ENCODE measurements at regions not wholly inside any gene's neighbourhood (a gene's known extent, or its start where the extent isn't known, plus 50 kb on each side); places are given as distances from the start of the nearest gene placed in this dataset.
A peak's percentile ranks its signal among the peaks of the same experiment; 100 is the strongest.

DNA sequence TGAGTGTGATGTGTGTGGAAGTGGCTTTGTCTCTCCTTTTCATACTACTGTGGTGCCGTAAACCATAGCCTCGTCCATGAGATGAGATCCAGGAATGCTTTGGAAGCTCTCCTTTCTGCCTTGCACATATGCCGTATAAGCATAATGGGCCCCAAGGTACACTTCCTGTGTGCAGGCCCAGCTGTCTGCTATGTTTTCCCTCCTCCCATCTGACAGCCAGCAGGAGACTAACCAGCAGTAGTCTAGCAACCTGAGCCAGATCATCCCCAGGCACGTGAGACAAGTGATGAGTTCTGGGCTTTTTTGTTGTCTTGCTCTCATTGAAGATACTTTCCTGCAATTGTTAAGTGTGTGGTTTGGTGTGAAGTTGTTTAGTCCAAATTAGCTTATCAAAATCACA is 555.5 kb upstream of the LRRTM4 start:
- no peak overlapping the region for H3K9ac ChIP-seq (ENCODE audit: low read length)
- no peak overlapping the region for H2AK5ac ChIP-seq (ENCODE audit: low read length)
- peaks cover 0 to 6% of the 10 kb centered on the region in 2 experiments for H3K4me1 ChIP-seq (ENCODE audit: control insufficient read depth in 1 of 2, insufficient read depth in 2 of 2, low read length in 2 of 2)
- no peak overlapping the region for H3K4ac ChIP-seq (ENCODE audit: low read depth, low read length)
- H4K12ac ChIP-seq (ENCODE audit: low read depth, low read length) = no peak overlapping the region
- no peaks in the 10 kb centered on the region for H3K79me2 ChIP-seq (ENCODE audit: control insufficient read depth, insufficient read depth, low read length, poor library complexity)
- no peaks in the 10 kb centered on the region for H3K9me3 ChIP-seq (ENCODE audit: insufficient read depth, low read depth, low read length)
- WGBS (ENCODE audit: extremely low coverage, insufficient coverage, insufficient read length) = no CpG with 5 or more reads among the region's 4 CpGs
- no peaks in the 10 kb centered on the region for H3K79me1 ChIP-seq (ENCODE audit: low read length)
- H3K4me2 ChIP-seq (ENCODE audit: low read length) = no peak overlapping the region
- no peak overlapping the region for H3K23ac ChIP-seq (ENCODE audit: low read length)
- no peak overlapping the region for H3K4me3 ChIP-seq (ENCODE audit: low read depth, low read length)
- no peak overlapping the region for H4K91ac ChIP-seq (ENCODE audit: low read depth, low read length)
- no peak overlapping the region for H3K14ac ChIP-seq (ENCODE audit: low read length)
- H4K8ac ChIP-seq (ENCODE audit: low read depth, low read length) = peak overlapping the region; percentile 25
- no peak overlapping the region for H2BK120ac ChIP-seq (ENCODE audit: insufficient read depth, low read length, poor library complexity)
- H3K36me3 ChIP-seq (ENCODE audit: control insufficient read depth in 1 of 2, insufficient read depth in 2 of 2, low read length in 2 of 2) = no peaks in the 10 kb centered on the region
- no peak overlapping the region for H3K27ac ChIP-seq (ENCODE audit: low read depth, low read length)
- no peak overlapping the region for H2BK5ac ChIP-seq (ENCODE audit: low read depth, low read length, poor library complexity)
- H2AFZ ChIP-seq (ENCODE audit: insufficient read depth, low read length, poor library complexity) = no peak overlapping the region
- H3K18ac ChIP-seq (ENCODE audit: low read length) = no peak overlapping the region
- DNase-seq = no peak
- no peaks in the 10 kb centered on the region for H3K27me3 ChIP-seq (ENCODE audit: insufficient read depth, low read length)
- no peak overlapping the region for H2BK12ac ChIP-seq (ENCODE audit: low read length)

- Histone ChIP-seq H3K36me3 (ENCODE audit: control insufficient read depth in 1 of 2, insufficient read depth in 2 of 2, low read length in 2 of 2) (no peaks in the 10 kb centered on the region), H3K14ac (ENCODE audit: low read length) (no peak overlapping the region), H3K18ac (ENCODE audit: low read length) (no peak overlapping the region), H4K91ac (ENCODE audit: low read depth, low read length) (no peak overlapping the region), H3K23ac (ENCODE audit: low read length) (no peak overlapping the region), H3K9ac (ENCODE audit: low read length) (no peak overlapping the region), H2BK120ac (ENCODE audit: insufficient read depth, low read length, poor library complexity) (no peak overlapping the region), H3K79me2 (ENCODE audit: control insufficient read depth, insufficient read depth, low read length, poor library complexity) (no peaks in the 10 kb centered on the region), H2AFZ (ENCODE audit: insufficient read depth, low read length, poor library complexity) (no peak overlapping the region), H3K4me3 (ENCODE audit: low read depth, low read length) (no peak overlapping the region), H2BK5ac (ENCODE audit: low read depth, low read length, poor library complexity) (no peak overlapping the region), H3K4me1 (ENCODE audit: control insufficient read depth in 1 of 2, insufficient read depth in 2 of 2, low read length in 2 of 2) (peaks cover 0 to 2% of the 10 kb centered on the region in 2 experiments), H4K8ac (ENCODE audit: low read depth, low read length) (no peak overlapping the region), H2AK5ac (ENCODE audit: low read length) (no peak overlapping the region), H3K27me3 (ENCODE audit: insufficient read depth, low read length) (no peaks in the 10 kb centered on the region), H3K9me3 (ENCODE audit: insufficient read depth, low read depth, low read length) (no peaks in the 10 kb centered on the region), H3K27ac (ENCODE audit: low read depth, low read length) (no peak overlapping the region), H3K4me2 (ENCODE audit: low read length) (no peak overlapping the region), H2BK12ac (ENCODE audit: low read length) (no peak overlapping the region), H3K79me1 (ENCODE audit: low read length) (no peaks in the 10 kb centered on the region), H3K4ac (ENCODE audit: low read depth, low read length) (no peak overlapping the region), H4K12ac (ENCODE audit: low read depth, low read length) (no peak overlapping the region)
- no CpG with 5 or more reads among the region's 2 CpGs for WGBS (ENCODE audit: extremely low coverage, insufficient coverage, insufficient read length)
- DNase-seq = no peak
Measured at GRCh38 chr2:78082555-78082954, 560.4 kb upstream of the LRRTM4 start.

DNA sequence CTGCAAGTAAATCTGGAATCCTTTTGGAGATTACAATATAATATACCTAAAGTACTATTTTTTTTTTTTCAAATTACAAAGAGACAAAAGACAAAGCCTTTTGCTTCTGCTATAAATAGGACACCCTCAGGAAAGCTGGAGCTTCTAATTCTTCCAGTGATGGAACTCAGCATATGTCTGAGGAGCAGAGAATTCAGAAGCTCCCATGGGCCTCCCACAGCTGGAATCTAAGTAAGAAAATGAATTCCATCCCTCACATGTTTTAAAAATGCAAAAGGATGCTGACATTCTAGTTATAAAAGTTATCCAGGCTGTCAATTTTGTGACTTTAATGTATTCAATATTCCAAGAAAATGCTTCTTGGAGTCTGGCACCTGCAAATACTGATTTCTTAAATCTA is 571.3 kb upstream of the LRRTM4 start:
- Histone ChIP-seq H3K14ac (ENCODE audit: low read length) (no peak overlapping the region), H3K4me1 (ENCODE audit: control insufficient read depth in 1 of 2, insufficient read depth in 2 of 2, low read length in 2 of 2) (no peaks in the 10 kb centered on the region), H3K27ac (ENCODE audit: low read depth, low read length) (no peak overlapping the region), H3K4me3 (ENCODE audit: low read depth, low read length) (no peak overlapping the region), H3K9me3 (ENCODE audit: insufficient read depth, low read depth, low read length) (no peaks in the 10 kb centered on the region), H3K9ac (ENCODE audit: low read length) (no peak overlapping the region), H3K36me3 (ENCODE audit: control insufficient read depth in 1 of 2, insufficient read depth in 2 of 2, low read length in 2 of 2) (no peaks in the 10 kb centered on the region), H4K12ac (ENCODE audit: low read depth, low read length) (no peak overlapping the region), H3K79me2 (ENCODE audit: control insufficient read depth, insufficient read depth, low read length, poor library complexity) (no peaks in the 10 kb centered on the region), H2BK12ac (ENCODE audit: low read length) (no peak overlapping the region), H2AFZ (ENCODE audit: insufficient read depth, low read length, poor library complexity) (no peak overlapping the region), H3K4ac (ENCODE audit: low read depth, low read length) (no peak overlapping the region), H2BK120ac (ENCODE audit: insufficient read depth, low read length, poor library complexity) (no peak overlapping the region), H2AK5ac (ENCODE audit: low read length) (no peak overlapping the region), H3K27me3 (ENCODE audit: insufficient read depth, low read length) (no peaks in the 10 kb centered on the region), H3K23ac (ENCODE audit: low read length) (no peak overlapping the region), H4K8ac (ENCODE audit: low read depth, low read length) (no peak overlapping the region), H3K4me2 (ENCODE audit: low read length) (no peak overlapping the region), H3K79me1 (ENCODE audit: low read length) (no peaks in the 10 kb centered on the region), H2BK5ac (ENCODE audit: low read depth, low read length, poor library complexity) (no peak overlapping the region), H3K18ac (ENCODE audit: low read length) (no peak overlapping the region), H4K91ac (ENCODE audit: low read depth, low read length) (no peak overlapping the region)
- no peak for DNase-seq

DNA sequence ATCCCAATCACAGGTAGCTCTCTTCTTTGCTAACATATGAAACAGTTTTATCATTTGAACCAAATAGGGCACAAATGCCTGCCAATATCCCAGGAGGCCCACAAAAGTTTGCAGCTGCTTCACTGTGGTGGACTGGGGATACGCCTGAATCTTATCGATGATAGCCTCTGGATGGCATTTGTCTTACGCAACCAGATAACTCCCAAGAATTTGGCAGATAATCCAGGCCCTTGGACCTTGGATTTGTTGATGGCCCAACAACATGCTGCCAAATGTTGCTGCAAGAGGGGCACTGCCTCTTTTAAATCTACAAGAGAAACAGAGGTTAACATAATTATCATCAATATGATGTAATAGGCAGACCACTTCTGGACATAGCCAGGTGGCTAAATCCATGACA is 587.1 kb upstream of the LRRTM4 start:
- no CpG with 5 or more reads among the region's 3 CpGs for WGBS (ENCODE audit: extremely low coverage, insufficient coverage, insufficient read length)
- H3K36me3 ChIP-seq (ENCODE audit: control insufficient read depth in 1 of 2, insufficient read depth in 2 of 2, low read length in 2 of 2) = no peaks in the 10 kb centered on the region

More for the DNA sequence above, 587.1 kb upstream of the LRRTM4 start:
- Histone ChIP-seq H3K23ac (ENCODE audit: low read length) (no peak overlapping the region), H3K9ac (ENCODE audit: low read length) (no peak overlapping the region), H3K4ac (ENCODE audit: low read depth, low read length) (no peak overlapping the region), H4K12ac (ENCODE audit: low read depth, low read length) (no peak overlapping the region), H4K8ac (ENCODE audit: low read depth, low read length) (no peak overlapping the region), H2BK120ac (ENCODE audit: insufficient read depth, low read length, poor library complexity) (no peak overlapping the region), H2AFZ (ENCODE audit: insufficient read depth, low read length, poor library complexity) (no peak overlapping the region), H3K4me3 (ENCODE audit: low read depth, low read length) (no peak overlapping the region), H2BK5ac (ENCODE audit: low read depth, low read length, poor library complexity) (no peak overlapping the region), H3K79me1 (ENCODE audit: low read length) (no peaks in the 10 kb centered on the region), H2BK12ac (ENCODE audit: low read length) (no peak overlapping the region), H3K27me3 (ENCODE audit: insufficient read depth, low read length) (no peaks in the 10 kb centered on the region), H3K9me3 (ENCODE audit: insufficient read depth, low read depth, low read length) (peaks cover 5% of the 10 kb centered on the region), H4K91ac (ENCODE audit: low read depth, low read length) (no peak overlapping the region), H3K27ac (ENCODE audit: low read depth, low read length) (no peak overlapping the region), H3K18ac (ENCODE audit: low read length) (no peak overlapping the region), H3K4me1 (ENCODE audit: control insufficient read depth in 1 of 2, insufficient read depth in 2 of 2, low read length in 2 of 2) (no peaks in the 10 kb centered on the region), H3K4me2 (ENCODE audit: low read length) (no peak overlapping the region), H3K14ac (ENCODE audit: low read length) (no peak overlapping the region), H3K79me2 (ENCODE audit: control insufficient read depth, insufficient read depth, low read length, poor library complexity) (no peaks in the 10 kb centered on the region), H2AK5ac (ENCODE audit: low read length) (no peak overlapping the region)
- DNase-seq = peak in 1 of 2 donors; percentile 1

All from trophoblast cell (in vitro differentiated cells and primary cell).